ENCODE measurements at regions not wholly inside any gene's neighbourhood (a gene's known extent, or its start where the extent isn't known, plus 50 kb on each side); places are given as distances from the start of the nearest gene placed in this dataset.
A peak's percentile ranks its signal among the peaks of the same experiment; 100 is the strongest.
"Not testable (repeated sequence)": the region's sequence is repeated elsewhere in the genome, so short reads cannot be mapped to it uniquely, and the experiment has no call there.

- DNase-seq (ENCODE audit: low spot score) = peak; percentile 10
Measured at GRCh38 chr5:58016358-58016757, 443.5 kb downstream of the PLK2 start.

DNA sequence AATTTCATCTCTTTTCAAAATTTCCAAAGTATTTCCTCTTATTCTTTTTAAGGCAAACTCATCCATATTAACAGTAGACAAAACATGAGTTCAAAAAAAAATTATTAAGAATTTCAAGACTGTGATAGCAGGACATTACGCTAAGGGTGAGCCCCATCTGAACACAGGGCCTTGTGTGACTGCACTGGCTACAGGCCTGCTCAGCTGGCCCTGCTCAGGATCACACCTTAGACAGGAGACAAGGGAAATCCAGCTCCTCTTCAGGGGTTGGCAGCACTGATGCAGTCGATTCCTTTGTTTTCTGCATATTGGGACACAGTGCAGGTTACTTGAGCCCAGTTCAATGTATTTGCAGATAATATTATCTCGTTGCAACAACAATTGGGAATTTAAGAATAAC is 444.7 kb downstream of the PLK2 start:
- no peak for DNase-seq (ENCODE audit: low spot score)

DNA sequence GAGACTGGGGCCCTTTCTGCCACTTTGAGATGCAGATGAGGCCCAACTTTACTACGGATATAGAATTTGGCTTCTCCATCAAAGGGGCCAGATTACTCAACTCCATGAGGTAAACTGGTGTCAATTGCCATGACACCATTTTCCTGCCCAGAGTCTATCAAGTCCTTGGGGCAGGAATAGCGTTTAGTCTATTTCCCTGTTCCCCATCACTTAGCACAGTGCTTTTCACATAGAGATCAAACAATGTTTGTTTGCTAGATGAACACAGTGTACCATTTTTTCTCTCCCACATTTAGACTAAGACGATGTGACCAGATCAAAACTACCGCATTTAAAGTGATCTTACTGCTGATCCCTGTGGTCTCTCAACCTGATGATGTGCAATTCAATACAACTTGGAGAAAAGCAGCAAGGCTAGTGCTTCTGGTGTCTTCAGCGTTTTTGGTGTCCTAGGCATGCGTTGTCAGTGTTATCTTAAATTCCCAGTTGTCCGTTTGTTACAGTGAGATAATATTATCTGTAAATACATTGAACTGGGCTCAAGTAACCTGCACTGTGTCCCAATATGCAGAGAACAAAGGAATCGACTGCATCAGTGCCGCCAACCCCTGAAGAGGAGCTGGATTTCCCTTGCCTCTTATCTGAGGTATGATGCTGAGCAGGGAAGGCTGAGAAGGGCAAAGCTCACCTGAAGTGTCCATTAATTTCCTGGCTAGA is 446.2 kb downstream of the PLK2 start:
- no peak for DNase-seq (ENCODE audit: low spot score)

DNA sequence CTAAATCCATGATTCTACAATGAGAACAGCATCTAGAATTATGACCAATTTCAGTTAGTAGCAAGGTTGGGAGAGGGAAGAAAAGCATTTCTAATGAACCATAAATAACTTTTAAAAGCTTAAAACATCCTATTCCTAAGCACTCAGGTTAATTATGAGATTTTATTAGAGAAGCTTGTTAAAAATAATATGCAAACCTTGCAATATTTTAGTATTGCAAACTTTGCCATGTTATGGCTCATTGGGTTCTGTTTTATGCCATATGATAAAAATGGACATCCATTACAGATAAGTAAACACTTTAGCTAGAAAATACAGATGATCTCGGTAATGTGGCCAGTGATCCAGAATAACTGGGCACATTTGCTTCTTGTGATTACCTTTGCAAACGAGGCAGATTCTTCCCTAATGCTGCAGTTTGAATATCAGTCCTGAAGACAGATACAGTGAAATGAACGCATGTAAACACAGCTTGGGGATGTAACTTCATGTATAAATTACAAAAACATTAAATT is 447.0 kb downstream of the PLK2 start:
- DNase-seq (ENCODE audit: low spot score) = no peak

DNA sequence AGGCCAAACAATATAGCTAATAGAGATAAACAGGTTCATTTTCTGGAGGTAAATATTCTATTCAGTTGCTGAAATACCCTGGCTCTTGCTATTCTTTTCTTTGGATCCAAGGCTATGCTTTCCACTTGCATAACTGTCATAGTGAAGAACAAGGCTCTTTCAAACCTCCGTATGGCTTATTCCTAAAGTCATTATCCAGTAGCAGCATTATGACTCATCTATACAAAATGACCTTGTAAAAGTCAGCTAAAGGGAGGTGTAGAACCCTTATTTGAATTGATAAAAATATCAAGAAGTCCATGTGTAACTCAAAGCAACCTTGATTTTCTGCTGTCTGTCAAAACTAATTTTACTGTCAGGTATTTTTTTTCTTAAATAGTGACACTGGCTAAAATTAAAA is 447.8 kb downstream of the PLK2 start:
- DNase-seq (ENCODE audit: low spot score) = no peak

- DNase-seq (ENCODE audit: low spot score) = no peak
Measured at GRCh38 chr5:58011301-58011700, 448.6 kb downstream of the PLK2 start.

GRCh38 chr5:58009754-58010153 is 450.1 kb downstream of the PLK2 start:
- no peak for DNase-seq (ENCODE audit: low spot score)

GRCh38 chr5:58002323-58002722 is 457.6 kb downstream of the PLK2 start:
- no peak for DNase-seq (ENCODE audit: low spot score)

GRCh38 chr5:57993866-57994265 is 466.0 kb downstream of the PLK2 start:
- DNase-seq (ENCODE audit: low spot score) = no peak

- DNase-seq (ENCODE audit: low spot score) = no peak
Measured at GRCh38 chr5:57989378-57989777, 470.5 kb downstream of the PLK2 start.

GRCh38 chr5:57988813-57989212 is 471.1 kb downstream of the PLK2 start:
- DNase-seq (ENCODE audit: low spot score) = no peak

DNA sequence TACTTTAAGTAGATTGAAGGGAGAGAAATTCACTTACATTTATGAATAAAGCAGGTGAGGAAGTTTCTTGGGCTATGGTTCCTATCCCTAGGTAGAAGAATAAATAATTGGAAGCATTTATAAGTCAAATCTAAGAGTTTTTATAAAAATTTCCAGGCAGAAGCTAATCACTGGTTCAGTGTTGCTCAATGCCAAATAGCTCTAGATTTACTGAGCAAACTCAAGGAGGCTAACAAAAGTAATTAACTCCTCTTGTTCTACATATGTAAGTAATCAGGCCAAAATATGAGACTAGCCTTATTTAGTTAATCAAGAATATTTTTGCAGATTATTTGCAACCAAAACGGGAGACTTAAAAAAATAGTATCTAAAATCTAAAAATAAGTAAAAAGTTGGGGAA is 472.3 kb downstream of the PLK2 start:
- DNase-seq (ENCODE audit: low spot score) = no peak

GRCh38 chr5:57986761-57987341 is 473.0 kb downstream of the PLK2 start:
- DNase-seq (ENCODE audit: low spot score) = no peak

DNA sequence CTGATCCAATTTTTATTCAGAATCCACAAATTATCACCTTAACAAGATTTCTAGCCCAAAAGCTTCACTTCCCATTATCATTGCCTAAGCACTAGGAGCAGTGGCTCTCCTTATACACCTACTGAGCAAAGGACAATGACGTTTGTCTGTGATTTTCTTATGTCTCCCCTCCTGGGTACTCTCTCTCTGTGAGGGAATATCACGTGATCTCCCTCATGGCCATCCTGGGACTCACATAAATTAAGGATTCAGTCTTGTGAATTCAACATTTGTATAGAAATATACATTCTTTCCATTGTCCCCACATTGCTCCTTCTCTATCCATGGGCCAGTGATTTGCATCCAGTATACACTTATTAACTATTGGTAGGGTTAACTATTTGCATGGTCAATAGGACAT is 476.5 kb downstream of the PLK2 start:
- no peak for DNase-seq (ENCODE audit: low spot score)

DNA sequence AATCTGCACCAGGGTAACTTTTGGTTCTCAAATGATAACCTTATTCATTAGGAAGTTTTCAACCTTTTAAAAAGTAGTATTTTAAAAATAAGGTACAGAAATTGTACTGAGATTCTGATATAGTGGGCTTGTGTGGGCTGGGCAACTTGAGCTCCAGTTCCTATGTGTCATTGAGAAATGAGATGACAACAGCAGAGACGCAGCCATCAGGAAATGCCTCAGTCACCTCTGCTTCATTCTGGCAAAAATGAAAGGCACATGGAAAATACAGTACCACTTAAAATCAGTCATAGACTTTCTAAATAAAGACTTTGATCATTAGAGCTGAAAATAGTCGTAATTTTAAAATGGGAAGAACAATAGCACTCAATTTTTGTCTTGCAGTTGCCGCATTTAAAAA is 480.2 kb downstream of the PLK2 start:
- DNase-seq (ENCODE audit: low spot score) = no peak

- no peak for DNase-seq (ENCODE audit: low spot score)
Measured at GRCh38 chr5:57976506-57976905, 483.4 kb downstream of the PLK2 start.

- DNase-seq (ENCODE audit: low spot score) = not testable (repeated sequence)
Measured at GRCh38 chr5:57972099-57972498, 487.8 kb downstream of the PLK2 start.

DNA sequence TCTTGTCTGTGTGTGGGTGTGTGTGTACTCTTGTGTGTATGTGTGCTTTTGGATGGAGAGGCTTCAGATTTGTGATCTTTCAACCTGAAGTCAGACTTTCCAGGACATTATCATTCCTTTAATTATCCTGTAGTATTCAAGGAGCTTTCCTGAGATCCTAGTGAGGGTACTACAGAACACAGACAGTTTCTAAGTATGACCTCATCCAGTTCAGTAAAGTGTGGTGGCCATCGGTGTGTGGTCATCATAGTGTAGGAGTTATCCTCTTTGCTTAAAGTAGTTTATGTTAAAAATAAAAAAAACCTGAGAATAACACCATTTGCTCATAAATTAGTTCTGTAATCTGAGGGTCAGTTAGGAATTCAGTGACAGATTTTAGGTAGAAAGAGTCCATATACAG is 478.0 kb upstream of the ACTBL2 start:
- DNase-seq (ENCODE audit: low spot score) = no peak

DNA sequence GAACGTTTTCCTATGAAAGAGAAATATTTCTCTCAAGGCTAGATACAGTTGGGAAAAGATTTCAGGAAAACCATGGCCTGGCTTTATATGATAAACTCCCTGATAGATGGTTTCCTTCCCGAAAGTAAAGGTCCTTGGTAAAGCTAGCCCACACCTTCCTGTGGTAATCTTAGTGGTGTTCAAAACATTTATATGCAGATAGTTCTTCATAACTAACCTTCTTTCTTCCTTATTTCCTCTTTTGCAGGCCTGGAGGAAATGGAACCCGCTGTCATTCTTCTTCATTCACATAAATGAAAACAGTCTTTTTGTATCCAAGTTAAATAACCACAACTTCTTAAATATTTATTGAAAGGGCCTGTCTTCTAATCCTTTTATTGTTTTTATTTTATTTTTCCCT is 474.0 kb upstream of the ACTBL2 start:
- no peak for DNase-seq (ENCODE audit: low spot score)

- no peak for DNase-seq (ENCODE audit: low spot score)
Measured at GRCh38 chr5:57955511-57955910, 472.9 kb upstream of the ACTBL2 start.

DNA sequence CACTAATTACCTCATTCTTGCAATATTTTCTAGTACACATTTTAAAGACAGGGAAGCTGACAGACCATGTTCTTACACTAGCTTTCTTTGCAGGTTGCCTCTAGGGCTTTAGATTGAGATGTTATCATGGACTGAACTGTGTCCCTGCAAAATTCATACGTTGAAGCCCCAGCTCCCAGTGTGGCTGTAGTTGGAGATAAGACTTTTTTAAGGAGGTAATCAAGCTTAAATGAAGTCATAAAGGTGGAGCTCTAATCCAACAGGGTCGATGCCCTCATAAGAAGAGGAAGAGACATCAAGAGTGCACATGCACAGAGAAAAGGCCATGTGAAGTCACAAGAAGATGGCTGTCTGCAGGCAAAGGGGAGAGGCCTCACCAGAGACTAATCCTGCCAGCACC is 471.2 kb upstream of the ACTBL2 start:
- DNase-seq (ENCODE audit: low spot score) = no peak

- DNase-seq (ENCODE audit: low spot score) = no peak
Measured at GRCh38 chr5:57950616-57951228, 468.1 kb upstream of the ACTBL2 start.

- no peak for DNase-seq (ENCODE audit: low spot score)
Measured at GRCh38 chr5:57948091-57948490, 465.5 kb upstream of the ACTBL2 start.

DNA sequence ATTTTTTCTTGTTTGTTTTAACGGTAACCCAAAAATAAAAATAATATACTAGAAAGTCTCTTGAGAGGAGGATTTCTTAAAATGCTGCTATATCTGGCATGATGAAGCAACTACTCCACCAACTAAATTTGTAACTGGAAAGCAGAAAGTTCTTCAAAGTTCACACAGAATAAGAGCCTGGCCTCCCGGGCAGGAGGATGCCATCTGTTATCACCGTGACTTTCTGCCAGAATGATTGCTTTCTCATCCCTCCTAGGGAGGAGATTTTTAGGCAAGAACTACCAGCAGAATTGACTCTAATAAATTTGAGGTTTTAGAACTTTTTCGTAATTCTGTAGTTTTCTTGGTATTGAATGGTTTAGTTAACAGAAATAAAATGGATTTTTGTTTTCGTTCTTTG is 464.6 kb upstream of the ACTBL2 start:
- DNase-seq (ENCODE audit: low spot score) = no peak

Measured in GM03348 (cell line).